Liver (tissue), 3 donors: ENCODE measurements at regions not wholly inside any gene's neighbourhood (a gene's known extent, or its start where the extent isn't known, plus 50 kb on each side); places are given as distances from the start of the nearest gene placed in this dataset.

Source experiments
- EGR1 ChIP-seq, 2 donors: IDR thresholded peaks; 2 replicates each; pipeline ENCODE4 v1.6.1; 2016 to 2018; ENCODE audit warnings: antibody characterized with exemption in 2 of 2, low read depth in 2 of 2
- GABPA ChIP-seq, 2 donors: IDR thresholded peaks in 1 of 2; conservative IDR thresholded peaks in 1 of 2; 2 replicates each; pipeline ENCODE4 v1.6.1; 2016; ENCODE audit warnings: antibody characterized with exemption in 2 of 2, mild to moderate bottlenecking in 1 of 2, moderate library complexity in 1 of 2
- HNF4G ChIP-seq: IDR thresholded peaks from 2 replicates; pipeline ENCODE4 v1.6.1; 2016; ENCODE audit warnings: antibody characterized with exemption
- RAD21 ChIP-seq, 2 donors: IDR thresholded peaks; 2 replicates each; pipeline ENCODE4 v1.6.1; 2016; ENCODE audit warnings: antibody characterized with exemption in 2 of 2, mild to moderate bottlenecking in 2 of 2
- RXRA ChIP-seq, 2 donors: IDR thresholded peaks; 2 replicates each; pipeline ENCODE4 v1.6.1; 2017 to 2018; ENCODE audit warnings: antibody characterized with exemption in 2 of 2, mild to moderate bottlenecking in 1 of 2
- TAF1 ChIP-seq: conservative IDR thresholded peaks from 2 replicates; pipeline ENCODE4 v1.6.1; 2016; ENCODE audit warnings: antibody characterized with exemption, mild to moderate bottlenecking
- YY1 ChIP-seq: IDR thresholded peaks from 2 replicates; pipeline ENCODE4 v1.6.1; 2016; ENCODE audit warnings: antibody characterized with exemption, mild to moderate bottlenecking
- TF ChIP-seq, protein P1 (sequence below): fragments of 150-350 bp; IDR thresholded peaks from 2 replicates; pipeline ENCODE4 v1.5.1; 2017; ENCODE audit warnings: improper control_type of control experiment, low read depth, low read length; ENCODE audit not compliant: missing input control
- TF ChIP-seq, protein P2 (sequence below): IDR thresholded peaks from 2 replicates; pipeline ENCODE4 v1.6.1; 2016; ENCODE audit warnings: antibody characterized with exemption
- TF ChIP-seq, protein P3 (sequence below): IDR thresholded peaks from 2 replicates; pipeline ENCODE4 v1.6.1; 2016; ENCODE audit warnings: antibody characterized with exemption
- TF ChIP-seq, protein P4 (sequence below): IDR thresholded peaks from 2 replicates; pipeline ENCODE4 v1.6.1; 2016; ENCODE audit warnings: antibody characterized with exemption, mild to moderate bottlenecking
- TF ChIP-seq, protein P5 (sequence below): IDR thresholded peaks from 2 replicates; pipeline ENCODE4 v1.6.1; 2016; ENCODE audit warnings: antibody characterized with exemption
- donor health status: healthy.
- donor health status: healthy.

DNA sequence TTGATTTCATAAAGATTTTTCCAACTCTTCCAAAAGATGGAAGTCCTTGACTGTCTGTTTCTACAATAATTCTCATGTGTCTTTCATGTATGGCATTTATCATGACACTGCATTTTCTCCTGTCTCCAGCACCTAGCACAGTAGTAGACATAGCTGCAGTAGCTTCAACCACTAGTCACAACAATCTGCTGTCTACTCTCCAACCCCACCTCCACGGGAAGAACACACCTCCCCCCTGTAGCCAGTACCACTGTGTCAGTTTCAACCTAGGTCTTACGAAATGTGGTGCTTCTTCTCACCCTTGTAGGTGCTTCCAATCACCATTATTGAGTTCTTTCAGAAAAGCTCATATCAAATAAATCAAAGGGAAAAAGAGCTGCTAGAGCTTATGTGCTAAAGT, 425.1 kb upstream of the ADAMTS5 start:
- no peak for TF ChIP-seq EGR1 (IDR thresholded peaks at IDR 0.05; ENCODE audit: low read depth in 2 of 2)
- TF ChIP-seq, protein P1, sequence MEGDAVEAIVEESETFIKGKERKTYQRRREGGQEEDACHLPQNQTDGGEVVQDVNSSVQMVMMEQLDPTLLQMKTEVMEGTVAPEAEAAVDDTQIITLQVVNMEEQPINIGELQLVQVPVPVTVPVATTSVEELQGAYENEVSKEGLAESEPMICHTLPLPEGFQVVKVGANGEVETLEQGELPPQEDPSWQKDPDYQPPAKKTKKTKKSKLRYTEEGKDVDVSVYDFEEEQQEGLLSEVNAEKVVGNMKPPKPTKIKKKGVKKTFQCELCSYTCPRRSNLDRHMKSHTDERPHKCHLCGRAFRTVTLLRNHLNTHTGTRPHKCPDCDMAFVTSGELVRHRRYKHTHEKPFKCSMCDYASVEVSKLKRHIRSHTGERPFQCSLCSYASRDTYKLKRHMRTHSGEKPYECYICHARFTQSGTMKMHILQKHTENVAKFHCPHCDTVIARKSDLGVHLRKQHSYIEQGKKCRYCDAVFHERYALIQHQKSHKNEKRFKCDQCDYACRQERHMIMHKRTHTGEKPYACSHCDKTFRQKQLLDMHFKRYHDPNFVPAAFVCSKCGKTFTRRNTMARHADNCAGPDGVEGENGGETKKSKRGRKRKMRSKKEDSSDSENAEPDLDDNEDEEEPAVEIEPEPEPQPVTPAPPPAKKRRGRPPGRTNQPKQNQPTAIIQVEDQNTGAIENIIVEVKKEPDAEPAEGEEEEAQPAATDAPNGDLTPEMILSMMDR, result no peak
- TF ChIP-seq TAF1, result no peak
- TF ChIP-seq, protein P2, sequence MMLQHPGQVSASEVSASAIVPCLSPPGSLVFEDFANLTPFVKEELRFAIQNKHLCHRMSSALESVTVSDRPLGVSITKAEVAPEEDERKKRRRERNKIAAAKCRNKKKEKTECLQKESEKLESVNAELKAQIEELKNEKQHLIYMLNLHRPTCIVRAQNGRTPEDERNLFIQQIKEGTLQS, result no peak
- TF ChIP-seq, protein P3, sequence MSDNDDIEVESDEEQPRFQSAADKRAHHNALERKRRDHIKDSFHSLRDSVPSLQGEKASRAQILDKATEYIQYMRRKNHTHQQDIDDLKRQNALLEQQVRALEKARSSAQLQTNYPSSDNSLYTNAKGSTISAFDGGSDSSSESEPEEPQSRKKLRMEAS, result no peak
- TF ChIP-seq, protein P4, sequence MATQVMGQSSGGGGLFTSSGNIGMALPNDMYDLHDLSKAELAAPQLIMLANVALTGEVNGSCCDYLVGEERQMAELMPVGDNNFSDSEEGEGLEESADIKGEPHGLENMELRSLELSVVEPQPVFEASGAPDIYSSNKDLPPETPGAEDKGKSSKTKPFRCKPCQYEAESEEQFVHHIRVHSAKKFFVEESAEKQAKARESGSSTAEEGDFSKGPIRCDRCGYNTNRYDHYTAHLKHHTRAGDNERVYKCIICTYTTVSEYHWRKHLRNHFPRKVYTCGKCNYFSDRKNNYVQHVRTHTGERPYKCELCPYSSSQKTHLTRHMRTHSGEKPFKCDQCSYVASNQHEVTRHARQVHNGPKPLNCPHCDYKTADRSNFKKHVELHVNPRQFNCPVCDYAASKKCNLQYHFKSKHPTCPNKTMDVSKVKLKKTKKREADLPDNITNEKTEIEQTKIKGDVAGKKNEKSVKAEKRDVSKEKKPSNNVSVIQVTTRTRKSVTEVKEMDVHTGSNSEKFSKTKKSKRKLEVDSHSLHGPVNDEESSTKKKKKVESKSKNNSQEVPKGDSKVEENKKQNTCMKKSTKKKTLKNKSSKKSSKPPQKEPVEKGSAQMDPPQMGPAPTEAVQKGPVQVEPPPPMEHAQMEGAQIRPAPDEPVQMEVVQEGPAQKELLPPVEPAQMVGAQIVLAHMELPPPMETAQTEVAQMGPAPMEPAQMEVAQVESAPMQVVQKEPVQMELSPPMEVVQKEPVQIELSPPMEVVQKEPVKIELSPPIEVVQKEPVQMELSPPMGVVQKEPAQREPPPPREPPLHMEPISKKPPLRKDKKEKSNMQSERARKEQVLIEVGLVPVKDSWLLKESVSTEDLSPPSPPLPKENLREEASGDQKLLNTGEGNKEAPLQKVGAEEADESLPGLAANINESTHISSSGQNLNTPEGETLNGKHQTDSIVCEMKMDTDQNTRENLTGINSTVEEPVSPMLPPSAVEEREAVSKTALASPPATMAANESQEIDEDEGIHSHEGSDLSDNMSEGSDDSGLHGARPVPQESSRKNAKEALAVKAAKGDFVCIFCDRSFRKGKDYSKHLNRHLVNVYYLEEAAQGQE, result no peak
- TF ChIP-seq RAD21 (IDR thresholded peaks at IDR 0.05), result no peak
- TF ChIP-seq GABPA (IDR thresholded peaks at IDR 0.05 in 1 of 2, conservative IDR thresholded peaks at IDR 0.05 in 1 of 2), result no peak
- TF ChIP-seq RXRA (IDR thresholded peaks at IDR 0.05), result no peak
- no peak for TF ChIP-seq YY1
- TF ChIP-seq HNF4G, result no peak
- TF ChIP-seq, protein P5, sequence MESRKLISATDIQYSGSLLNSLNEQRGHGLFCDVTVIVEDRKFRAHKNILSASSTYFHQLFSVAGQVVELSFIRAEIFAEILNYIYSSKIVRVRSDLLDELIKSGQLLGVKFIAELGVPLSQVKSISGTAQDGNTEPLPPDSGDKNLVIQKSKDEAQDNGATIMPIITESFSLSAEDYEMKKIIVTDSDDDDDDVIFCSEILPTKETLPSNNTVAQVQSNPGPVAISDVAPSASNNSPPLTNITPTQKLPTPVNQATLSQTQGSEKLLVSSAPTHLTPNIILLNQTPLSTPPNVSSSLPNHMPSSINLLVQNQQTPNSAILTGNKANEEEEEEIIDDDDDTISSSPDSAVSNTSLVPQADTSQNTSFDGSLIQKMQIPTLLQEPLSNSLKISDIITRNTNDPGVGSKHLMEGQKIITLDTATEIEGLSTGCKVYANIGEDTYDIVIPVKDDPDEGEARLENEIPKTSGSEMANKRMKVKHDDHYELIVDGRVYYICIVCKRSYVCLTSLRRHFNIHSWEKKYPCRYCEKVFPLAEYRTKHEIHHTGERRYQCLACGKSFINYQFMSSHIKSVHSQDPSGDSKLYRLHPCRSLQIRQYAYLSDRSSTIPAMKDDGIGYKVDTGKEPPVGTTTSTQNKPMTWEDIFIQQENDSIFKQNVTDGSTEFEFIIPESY, result no peak
